ENCODE measurements at regions not wholly inside any gene's neighbourhood (a gene's known extent, or its start where the extent isn't known, plus 50 kb on each side); places are given as distances from the start of the nearest gene placed in this dataset.

- no peak overlapping the region for H3K9ac ChIP-seq (ENCODE audit: low read depth, low read length, poor library complexity, severe bottlenecking)
- H3K27me3 ChIP-seq (ENCODE audit: insufficient read depth, low read length, poor library complexity, severe bottlenecking), result no peaks in the 10 kb centered on the region
- H3K4me2 ChIP-seq (ENCODE audit: low read depth, low read length, poor library complexity, severe bottlenecking), result no peak overlapping the region
- no peaks in the 10 kb centered on the region for H3F3A ChIP-seq (ENCODE audit: low read depth)
- no peaks in the 10 kb centered on the region for H4K20me1 ChIP-seq (ENCODE audit: insufficient read depth, low read length, poor library complexity, severe bottlenecking)
- TF ChIP-seq, protein P1, sequence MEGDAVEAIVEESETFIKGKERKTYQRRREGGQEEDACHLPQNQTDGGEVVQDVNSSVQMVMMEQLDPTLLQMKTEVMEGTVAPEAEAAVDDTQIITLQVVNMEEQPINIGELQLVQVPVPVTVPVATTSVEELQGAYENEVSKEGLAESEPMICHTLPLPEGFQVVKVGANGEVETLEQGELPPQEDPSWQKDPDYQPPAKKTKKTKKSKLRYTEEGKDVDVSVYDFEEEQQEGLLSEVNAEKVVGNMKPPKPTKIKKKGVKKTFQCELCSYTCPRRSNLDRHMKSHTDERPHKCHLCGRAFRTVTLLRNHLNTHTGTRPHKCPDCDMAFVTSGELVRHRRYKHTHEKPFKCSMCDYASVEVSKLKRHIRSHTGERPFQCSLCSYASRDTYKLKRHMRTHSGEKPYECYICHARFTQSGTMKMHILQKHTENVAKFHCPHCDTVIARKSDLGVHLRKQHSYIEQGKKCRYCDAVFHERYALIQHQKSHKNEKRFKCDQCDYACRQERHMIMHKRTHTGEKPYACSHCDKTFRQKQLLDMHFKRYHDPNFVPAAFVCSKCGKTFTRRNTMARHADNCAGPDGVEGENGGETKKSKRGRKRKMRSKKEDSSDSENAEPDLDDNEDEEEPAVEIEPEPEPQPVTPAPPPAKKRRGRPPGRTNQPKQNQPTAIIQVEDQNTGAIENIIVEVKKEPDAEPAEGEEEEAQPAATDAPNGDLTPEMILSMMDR (conservative IDR thresholded peaks at IDR 0.05; ENCODE audit: low read length), result no peak
- TF ChIP-seq EZH2phosphoT487 (IDR thresholded peaks at IDR 0.05; ENCODE audit: borderline replicate concordance), result no peak
- no peaks in the 10 kb centered on the region for H3K9me2 ChIP-seq (replicated peaks; ENCODE audit: low read depth, low read length)
- H2AFZ ChIP-seq (ENCODE audit: low read length), result no peak overlapping the region
- no peak overlapping the region for H3K4me3 ChIP-seq (ENCODE audit: low read length, poor library complexity, severe bottlenecking)
- H3K4me1 ChIP-seq (ENCODE audit: insufficient read depth, low read length, poor library complexity, severe bottlenecking), result no peaks in the 10 kb centered on the region
- H3K79me2 ChIP-seq (ENCODE audit: insufficient read depth, low read length), result no peaks in the 10 kb centered on the region
- H3K36me3 ChIP-seq (ENCODE audit: insufficient read depth, low read length), result no peaks in the 10 kb centered on the region
- H3K9me3 ChIP-seq (ENCODE audit: insufficient read depth, low read depth, low read length), result no peaks in the 10 kb centered on the region
These were observed 79.9 kb downstream of the FZD1 start for GRCh38 chr7:91343996-91344629.

- Histone ChIP-seq H3K4me3 (ENCODE audit: low read length, poor library complexity, severe bottlenecking) (no peak overlapping the region), H4K20me1 (ENCODE audit: insufficient read depth, low read length, poor library complexity, severe bottlenecking) (no peaks in the 10 kb centered on the region), H3K27me3 (ENCODE audit: insufficient read depth, low read length, poor library complexity, severe bottlenecking) (no peaks in the 10 kb centered on the region), H3K36me3 (ENCODE audit: insufficient read depth, low read length) (no peaks in the 10 kb centered on the region), H3K9me2 (replicated peaks; ENCODE audit: low read depth, low read length) (no peaks in the 10 kb centered on the region), H3K9me3 (ENCODE audit: insufficient read depth, low read depth, low read length) (no peaks in the 10 kb centered on the region), H3F3A (ENCODE audit: low read depth) (no peaks in the 10 kb centered on the region), H3K4me1 (ENCODE audit: insufficient read depth, low read length, poor library complexity, severe bottlenecking) (no peaks in the 10 kb centered on the region), H3K79me2 (ENCODE audit: insufficient read depth, low read length) (no peaks in the 10 kb centered on the region), H3K4me2 (ENCODE audit: low read depth, low read length, poor library complexity, severe bottlenecking) (no peak overlapping the region), H3K9ac (ENCODE audit: low read depth, low read length, poor library complexity, severe bottlenecking) (no peak overlapping the region), H2AFZ (ENCODE audit: low read length) (no peak overlapping the region)
- TF ChIP-seq EZH2phosphoT487 (IDR thresholded peaks at IDR 0.05; ENCODE audit: borderline replicate concordance), result no peak
- TF ChIP-seq, protein P1 (conservative IDR thresholded peaks at IDR 0.05; ENCODE audit: low read length), result no peak
These were observed 80.7 kb downstream of the FZD1 start for GRCh38 chr7:91344911-91345310.

DNA sequence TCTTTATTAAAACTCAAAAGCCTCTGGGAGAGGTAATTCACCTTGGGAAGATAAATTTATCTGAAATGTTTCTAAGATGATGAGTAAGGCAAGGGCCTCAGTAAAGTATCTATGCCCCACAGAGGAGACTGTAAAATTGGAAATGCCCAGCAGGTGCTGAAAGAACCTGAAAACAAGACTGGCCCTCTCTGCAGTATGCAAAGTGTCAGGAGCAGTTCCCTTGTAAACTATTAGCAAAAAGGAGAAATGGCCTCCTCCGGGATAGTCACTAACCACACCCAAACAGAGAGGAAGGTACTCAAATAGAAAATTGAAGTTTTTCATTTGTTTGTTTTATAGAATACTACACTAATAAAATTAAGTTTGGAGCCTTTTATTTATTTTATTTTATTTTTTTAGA, 81.2 kb downstream of the FZD1 start:
- Histone ChIP-seq H3K9me2 (replicated peaks; ENCODE audit: low read depth, low read length) (no peaks in the 10 kb centered on the region), H4K20me1 (ENCODE audit: insufficient read depth, low read length, poor library complexity, severe bottlenecking) (no peaks in the 10 kb centered on the region), H3F3A (ENCODE audit: low read depth) (no peaks in the 10 kb centered on the region), H2AFZ (ENCODE audit: low read length) (no peak overlapping the region), H3K79me2 (ENCODE audit: insufficient read depth, low read length) (no peaks in the 10 kb centered on the region), H3K4me3 (ENCODE audit: low read length, poor library complexity, severe bottlenecking) (no peak overlapping the region), H3K9me3 (ENCODE audit: insufficient read depth, low read depth, low read length) (no peaks in the 10 kb centered on the region), H3K9ac (ENCODE audit: low read depth, low read length, poor library complexity, severe bottlenecking) (no peak overlapping the region), H3K27me3 (ENCODE audit: insufficient read depth, low read length, poor library complexity, severe bottlenecking) (no peaks in the 10 kb centered on the region), H3K4me1 (ENCODE audit: insufficient read depth, low read length, poor library complexity, severe bottlenecking) (no peaks in the 10 kb centered on the region), H3K36me3 (ENCODE audit: insufficient read depth, low read length) (no peaks in the 10 kb centered on the region), H3K4me2 (ENCODE audit: low read depth, low read length, poor library complexity, severe bottlenecking) (no peak overlapping the region)
- TF ChIP-seq EZH2phosphoT487 (IDR thresholded peaks at IDR 0.05; ENCODE audit: borderline replicate concordance), result no peak
- TF ChIP-seq, protein P1 (conservative IDR thresholded peaks at IDR 0.05; ENCODE audit: low read length), result no peak
